Stimulated activated CD4-positive, alpha-beta T cell treated with anti-CD3 and anti-CD28 coated beads, Interleukin-15, amount 100 ng/mL, for 48 hours (primary cell): ENCODE measurements at regions not wholly inside any gene's neighbourhood (a gene's known extent, or its start where the extent isn't known, plus 50 kb on each side); places are given as distances from the start of the nearest gene placed in this dataset.
"Not testable (repeated sequence)": the region's sequence is repeated elsewhere in the genome, so short reads cannot be mapped to it uniquely, and the experiment has no call there.

Experiments
- DNase-seq, 2 donors: peaks; one replicate each; pipeline ENCODE4 v3.0.0-alpha.2; 2020; ENCODE audit warnings: low read depth in 2 of 2

- no peak for DNase-seq
These were observed 235.1 kb upstream of the GAP43 start for GRCh38 chr3:115388166-115388565.

GRCh38 chr3:115388811-115389210 lies 234.5 kb upstream of the GAP43 start:
- no peak for DNase-seq

GRCh38 chr3:115396801-115397200 lies 226.5 kb upstream of the GAP43 start:
- DNase-seq, result no peak

GRCh38 chr3:115397433-115397832 lies 225.9 kb upstream of the GAP43 start:
- DNase-seq, result no peak

GRCh38 chr3:115398506-115398905 lies 224.8 kb upstream of the GAP43 start:
- DNase-seq, result no peak

GRCh38 chr3:115399750-115400149 lies 223.6 kb upstream of the GAP43 start:
- DNase-seq, result no peak

- DNase-seq, result no peak
These were observed 222.0 kb upstream of the GAP43 start for GRCh38 chr3:115401298-115401697.

- no peak for DNase-seq
These were observed 221.3 kb upstream of the GAP43 start for GRCh38 chr3:115401851-115402501.

GRCh38 chr3:115402651-115403050 lies 220.7 kb upstream of the GAP43 start:
- DNase-seq, result no peak

- DNase-seq, result no peak
These were observed 219.5 kb upstream of the GAP43 start for GRCh38 chr3:115403786-115404185.

- no peak for DNase-seq
These were observed 213.7 kb upstream of the GAP43 start for GRCh38 chr3:115409596-115409995.

GRCh38 chr3:115414610-115415009 lies 208.7 kb upstream of the GAP43 start:
- not testable (repeated sequence) for DNase-seq

- DNase-seq, result no peak
These were observed 207.9 kb upstream of the GAP43 start for GRCh38 chr3:115415246-115415996.

GRCh38 chr3:115418583-115418982 lies 204.7 kb upstream of the GAP43 start:
- DNase-seq, result no peak

- DNase-seq, result no peak
These were observed 203.2 kb upstream of the GAP43 start for GRCh38 chr3:115420086-115420485.

- DNase-seq, result no peak
These were observed 200.1 kb upstream of the GAP43 start for GRCh38 chr3:115423170-115423569.

GRCh38 chr3:115428841-115429240 lies 194.5 kb upstream of the GAP43 start:
- no peak for DNase-seq

GRCh38 chr3:115436767-115437301 lies 186.5 kb upstream of the GAP43 start:
- DNase-seq, result no peak

GRCh38 chr3:115438799-115439198 lies 184.5 kb upstream of the GAP43 start:
- no peak for DNase-seq

- no peak for DNase-seq
These were observed 177.8 kb upstream of the GAP43 start for GRCh38 chr3:115445559-115445958.

GRCh38 chr3:115448851-115449250 lies 174.5 kb upstream of the GAP43 start:
- DNase-seq, result no peak

- no peak for DNase-seq
These were observed 173.3 kb upstream of the GAP43 start for GRCh38 chr3:115450036-115450435.

GRCh38 chr3:115464036-115464435 lies 159.3 kb upstream of the GAP43 start:
- DNase-seq, result no peak
